ENCODE measurements at regions not wholly inside any gene's neighbourhood (a gene's known extent, or its start where the extent isn't known, plus 50 kb on each side); places are given as distances from the start of the nearest gene placed in this dataset.

DNA sequence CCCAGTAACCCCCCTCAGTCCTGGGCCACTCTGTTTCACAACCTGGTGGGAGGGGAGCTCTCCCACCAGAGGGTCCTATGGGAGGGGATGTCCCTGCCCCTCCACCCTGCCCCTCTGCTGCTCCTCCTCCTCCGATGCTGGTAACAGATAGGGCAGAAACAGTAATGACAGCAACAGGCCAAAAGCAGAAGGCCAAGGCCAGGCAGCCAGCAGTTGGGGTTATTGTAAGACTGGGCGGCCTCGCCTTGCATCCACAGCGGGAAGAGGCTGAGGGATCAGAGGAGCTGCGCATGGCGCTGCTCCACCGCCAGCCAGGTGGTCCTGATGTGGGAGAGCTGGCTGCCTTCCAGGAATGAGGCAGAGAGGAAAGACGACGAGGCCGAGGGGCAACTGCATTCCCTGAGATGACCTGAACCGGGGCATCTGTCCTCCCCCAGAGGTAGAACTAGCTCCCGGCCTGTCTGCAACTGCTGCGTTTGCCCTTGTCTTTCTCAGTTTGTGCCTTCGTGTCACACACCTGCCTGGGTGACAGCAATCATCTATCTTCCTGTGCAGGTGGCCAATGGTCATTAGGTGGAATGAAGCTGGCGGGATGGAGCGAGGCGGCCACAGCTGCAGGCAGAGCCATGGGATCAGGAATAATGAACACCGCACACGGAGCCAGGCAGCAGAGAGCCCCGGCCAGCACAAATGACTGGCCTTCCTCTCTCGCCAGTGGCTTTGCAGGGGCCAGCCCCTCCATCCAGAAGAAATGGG lies 54.0 kb upstream of the CACUL1 start:
- TF ChIP-seq POLR2A (IDR thresholded peaks at IDR 0.05; ENCODE audit: borderline replicate concordance, extremely low read depth, insufficient read depth, insufficient read length): no peak
- TF ChIP-seq, protein P1, sequence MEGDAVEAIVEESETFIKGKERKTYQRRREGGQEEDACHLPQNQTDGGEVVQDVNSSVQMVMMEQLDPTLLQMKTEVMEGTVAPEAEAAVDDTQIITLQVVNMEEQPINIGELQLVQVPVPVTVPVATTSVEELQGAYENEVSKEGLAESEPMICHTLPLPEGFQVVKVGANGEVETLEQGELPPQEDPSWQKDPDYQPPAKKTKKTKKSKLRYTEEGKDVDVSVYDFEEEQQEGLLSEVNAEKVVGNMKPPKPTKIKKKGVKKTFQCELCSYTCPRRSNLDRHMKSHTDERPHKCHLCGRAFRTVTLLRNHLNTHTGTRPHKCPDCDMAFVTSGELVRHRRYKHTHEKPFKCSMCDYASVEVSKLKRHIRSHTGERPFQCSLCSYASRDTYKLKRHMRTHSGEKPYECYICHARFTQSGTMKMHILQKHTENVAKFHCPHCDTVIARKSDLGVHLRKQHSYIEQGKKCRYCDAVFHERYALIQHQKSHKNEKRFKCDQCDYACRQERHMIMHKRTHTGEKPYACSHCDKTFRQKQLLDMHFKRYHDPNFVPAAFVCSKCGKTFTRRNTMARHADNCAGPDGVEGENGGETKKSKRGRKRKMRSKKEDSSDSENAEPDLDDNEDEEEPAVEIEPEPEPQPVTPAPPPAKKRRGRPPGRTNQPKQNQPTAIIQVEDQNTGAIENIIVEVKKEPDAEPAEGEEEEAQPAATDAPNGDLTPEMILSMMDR (IDR thresholded peaks at IDR 0.05 in 2 of 3, conservative IDR thresholded peaks at IDR 0.05 in 1 of 3; ENCODE audit: borderline replicate concordance in 1 of 3, insufficient read depth in 1 of 3, low read depth in 2 of 3, low read length in 2 of 3): no peak
- TF ChIP-seq JUND (IDR thresholded peaks at IDR 0.05): no peak
- TF ChIP-seq EZH2 (IDR thresholded peaks at IDR 0.05): no peak
- TF ChIP-seq, protein P2, sequence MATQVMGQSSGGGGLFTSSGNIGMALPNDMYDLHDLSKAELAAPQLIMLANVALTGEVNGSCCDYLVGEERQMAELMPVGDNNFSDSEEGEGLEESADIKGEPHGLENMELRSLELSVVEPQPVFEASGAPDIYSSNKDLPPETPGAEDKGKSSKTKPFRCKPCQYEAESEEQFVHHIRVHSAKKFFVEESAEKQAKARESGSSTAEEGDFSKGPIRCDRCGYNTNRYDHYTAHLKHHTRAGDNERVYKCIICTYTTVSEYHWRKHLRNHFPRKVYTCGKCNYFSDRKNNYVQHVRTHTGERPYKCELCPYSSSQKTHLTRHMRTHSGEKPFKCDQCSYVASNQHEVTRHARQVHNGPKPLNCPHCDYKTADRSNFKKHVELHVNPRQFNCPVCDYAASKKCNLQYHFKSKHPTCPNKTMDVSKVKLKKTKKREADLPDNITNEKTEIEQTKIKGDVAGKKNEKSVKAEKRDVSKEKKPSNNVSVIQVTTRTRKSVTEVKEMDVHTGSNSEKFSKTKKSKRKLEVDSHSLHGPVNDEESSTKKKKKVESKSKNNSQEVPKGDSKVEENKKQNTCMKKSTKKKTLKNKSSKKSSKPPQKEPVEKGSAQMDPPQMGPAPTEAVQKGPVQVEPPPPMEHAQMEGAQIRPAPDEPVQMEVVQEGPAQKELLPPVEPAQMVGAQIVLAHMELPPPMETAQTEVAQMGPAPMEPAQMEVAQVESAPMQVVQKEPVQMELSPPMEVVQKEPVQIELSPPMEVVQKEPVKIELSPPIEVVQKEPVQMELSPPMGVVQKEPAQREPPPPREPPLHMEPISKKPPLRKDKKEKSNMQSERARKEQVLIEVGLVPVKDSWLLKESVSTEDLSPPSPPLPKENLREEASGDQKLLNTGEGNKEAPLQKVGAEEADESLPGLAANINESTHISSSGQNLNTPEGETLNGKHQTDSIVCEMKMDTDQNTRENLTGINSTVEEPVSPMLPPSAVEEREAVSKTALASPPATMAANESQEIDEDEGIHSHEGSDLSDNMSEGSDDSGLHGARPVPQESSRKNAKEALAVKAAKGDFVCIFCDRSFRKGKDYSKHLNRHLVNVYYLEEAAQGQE (IDR thresholded peaks at IDR 0.05; ENCODE audit: low read depth): no peak
- TF ChIP-seq EZH2phosphoT487 (IDR thresholded peaks at IDR 0.05; ENCODE audit: borderline replicate concordance): no peak
- no peak for TF ChIP-seq SRF (IDR thresholded peaks at IDR 0.05; ENCODE audit: low read depth)
- TF ChIP-seq RAD21 (IDR thresholded peaks at IDR 0.05; ENCODE audit: low read depth): no peak
- TF ChIP-seq, protein P3, sequence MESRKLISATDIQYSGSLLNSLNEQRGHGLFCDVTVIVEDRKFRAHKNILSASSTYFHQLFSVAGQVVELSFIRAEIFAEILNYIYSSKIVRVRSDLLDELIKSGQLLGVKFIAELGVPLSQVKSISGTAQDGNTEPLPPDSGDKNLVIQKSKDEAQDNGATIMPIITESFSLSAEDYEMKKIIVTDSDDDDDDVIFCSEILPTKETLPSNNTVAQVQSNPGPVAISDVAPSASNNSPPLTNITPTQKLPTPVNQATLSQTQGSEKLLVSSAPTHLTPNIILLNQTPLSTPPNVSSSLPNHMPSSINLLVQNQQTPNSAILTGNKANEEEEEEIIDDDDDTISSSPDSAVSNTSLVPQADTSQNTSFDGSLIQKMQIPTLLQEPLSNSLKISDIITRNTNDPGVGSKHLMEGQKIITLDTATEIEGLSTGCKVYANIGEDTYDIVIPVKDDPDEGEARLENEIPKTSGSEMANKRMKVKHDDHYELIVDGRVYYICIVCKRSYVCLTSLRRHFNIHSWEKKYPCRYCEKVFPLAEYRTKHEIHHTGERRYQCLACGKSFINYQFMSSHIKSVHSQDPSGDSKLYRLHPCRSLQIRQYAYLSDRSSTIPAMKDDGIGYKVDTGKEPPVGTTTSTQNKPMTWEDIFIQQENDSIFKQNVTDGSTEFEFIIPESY (IDR thresholded peaks at IDR 0.05; ENCODE audit: extremely low read depth, insufficient replicate concordance, low read length): no peak

Data from HCT116 (cell line).